Transverse colon (tissue), 4 donors: ENCODE measurements at regions not wholly inside any gene's neighbourhood (a gene's known extent, or its start where the extent isn't known, plus 50 kb on each side); places are given as distances from the start of the nearest gene placed in this dataset.

ENCODE experiments used
- CTCF ChIP-seq, 5 experiments: fragments of 200-600 bp in 3 of 5; fragments of 450-650 bp in 2 of 5; sonication (generic) in 3 of 5; IDR thresholded peaks; 1 replicate in 2 of 5; 2 replicates in 3 of 5; pipeline ENCODE4 v1.5.1; 2016 to 2017; ENCODE audit warnings: antibody characterized with exemption in 5 of 5, inconsistent platforms in 3 of 5, mild to moderate bottlenecking in 2 of 5, moderate library complexity in 1 of 5
- EP300 ChIP-seq: sonication (generic); formaldehyde crosslinking; IDR thresholded peaks from one replicate; pipeline ENCODE4 v1.6.1; 2017; ENCODE audit warnings: antibody characterized with exemption, low read depth
- POLR2A ChIP-seq: fragments of 450-650 bp; IDR thresholded peaks from one replicate; pipeline ENCODE4 v1.6.1; 2016; ENCODE audit warnings: antibody characterized with exemption, mild to moderate bottlenecking, moderate library complexity
- POLR2AphosphoS5 ChIP-seq, 3 donors: sonication (generic); formaldehyde crosslinking; IDR thresholded peaks; one replicate each; pipeline ENCODE4 v1.6.1; 2016; ENCODE audit warnings: antibody characterized with exemption in 3 of 3

GRCh38 chr13:22594041-22594440 lies 586.7 kb upstream of the SGCG start:
- TF ChIP-seq CTCF (IDR thresholded peaks at IDR 0.05): no peak
- no peak for TF ChIP-seq POLR2A
- TF ChIP-seq EP300: no peak
- TF ChIP-seq POLR2AphosphoS5 (IDR thresholded peaks at IDR 0.05): no peak
